Calu3 (cell line): ENCODE measurements at regions not wholly inside any gene's neighbourhood (a gene's known extent, or its start where the extent isn't known, plus 50 kb on each side); places are given as distances from the start of the nearest gene placed in this dataset.

ENCODE experiments used
- BruUV-seq: library from RNA; stranded (reverse); fragments of 400-500 nt; replicated peaks from 2 replicates; lab custom pipeline; 2021; lab: Mats Ljungman, UMichigan
- CTCF ChIA-PET: fragments of 300-600 bp; sonication (Branson Sonifier 250); formaldehyde crosslinking; loops from one replicate; lab custom pipeline; 2022; ENCODE audit warnings: antibody characterized with exemption; lab: Charles Lee
- DNase-seq: peaks from one replicate; pipeline ENCODE4 v3.0.0; 2022
- H3K27ac Mint-ChIP-seq: one replicate; pipeline ENCODE4 v1.8.0; 2022; ENCODE audit warnings: mixed read lengths; ENCODE audit not compliant: unreplicated experiment
- H3K27me3 Mint-ChIP-seq: one replicate; pipeline ENCODE4 v1.8.0; 2022; ENCODE audit warnings: mixed read lengths; ENCODE audit not compliant: unreplicated experiment
- H3K36me3 Mint-ChIP-seq: one replicate; pipeline ENCODE4 v1.8.0; 2022; ENCODE audit warnings: mild to moderate bottlenecking, moderate library complexity, mixed read lengths; ENCODE audit not compliant: insufficient read depth, unreplicated experiment
- H3K4me1 Mint-ChIP-seq: one replicate; pipeline ENCODE4 v1.8.0; 2022; ENCODE audit warnings: mild to moderate bottlenecking, low read depth, mixed read lengths; ENCODE audit not compliant: unreplicated experiment
- H3K4me3 Mint-ChIP-seq: one replicate; pipeline ENCODE4 v1.8.0; 2022; ENCODE audit warnings: mild to moderate bottlenecking, low read depth, moderate library complexity, mixed read lengths; ENCODE audit not compliant: unreplicated experiment
- H3K9me3 Mint-ChIP-seq: one replicate; pipeline ENCODE4 v1.8.0; 2022; ENCODE audit warnings: low read depth, mixed read lengths; ENCODE audit not compliant: unreplicated experiment
- CTCF ChIP-seq: fragments of 200-600 bp; IDR thresholded peaks from one replicate; pipeline ENCODE4 v1.8.0; 2022; ENCODE audit warnings: antibody characterized with exemption; ENCODE audit not compliant: unreplicated experiment
- intact Hi-C: fragments of 100-400 bp; cut with micrococcal nuclease; formaldehyde crosslinking; loops from one replicate; pipeline ENCODE4 v1.10.0; 2022; ENCODE audit not compliant: unreplicated experiment

DNA sequence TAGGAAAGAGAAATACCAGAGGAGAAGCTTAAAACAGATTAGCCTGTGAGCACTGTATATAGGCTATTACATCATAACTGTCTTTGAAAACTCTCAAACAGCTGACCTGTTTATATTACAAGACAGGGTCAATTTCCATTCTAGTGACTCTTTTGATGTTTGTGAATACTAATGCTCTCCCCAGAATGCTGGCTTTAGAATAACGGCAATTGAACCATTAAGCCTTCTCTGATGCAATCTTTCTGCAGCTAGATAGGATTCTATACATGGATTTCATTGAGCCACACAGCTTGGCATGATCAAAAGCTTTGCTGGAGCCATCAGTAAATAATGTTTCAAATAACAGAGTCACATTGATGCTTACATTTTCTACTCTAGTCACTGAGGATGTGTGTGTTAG lies 122.7 kb upstream of the FAT3 start:
- no peaks in the 10 kb centered on the region for H3K27me3 Mint-ChIP-seq
- no peak for TF ChIP-seq CTCF
- no peaks in the 10 kb centered on the region for H3K36me3 Mint-ChIP-seq
- H3K4me3 Mint-ChIP-seq = no peak overlapping the region
- no TSS peak for BruUV-seq
- intact Hi-C loops = no loop called here
- CTCF ChIA-PET = no interaction called here
- no peaks in the 10 kb centered on the region for H3K9me3 Mint-ChIP-seq
- H3K4me1 Mint-ChIP-seq = no peaks in the 10 kb centered on the region
- DNase-seq = no peak
- no peak overlapping the region for H3K27ac Mint-ChIP-seq

DNA sequence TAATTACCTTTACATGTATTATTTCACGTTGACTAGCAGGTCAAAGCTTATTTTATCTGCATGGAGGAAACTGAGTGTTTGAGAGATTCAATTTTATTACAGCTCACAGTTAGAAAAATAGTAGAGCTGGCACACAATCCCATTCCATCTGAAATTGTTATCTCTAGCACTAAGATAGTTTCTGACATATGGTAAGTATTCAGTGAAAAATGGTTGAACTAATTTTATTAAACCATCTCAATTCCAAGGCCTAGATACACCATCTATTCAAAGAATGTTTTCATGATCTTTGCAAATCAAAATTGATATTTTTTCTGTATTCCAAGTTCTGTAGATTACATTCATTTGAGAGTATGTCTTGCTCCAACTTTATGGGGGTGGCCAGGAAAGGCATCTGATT lies 125.4 kb upstream of the FAT3 start:
- TF ChIP-seq CTCF = no peak
- Mint-ChIP-seq H3K36me3 (no peaks in the 10 kb centered on the region), H3K27ac (no peak overlapping the region), H3K4me3 (no peak overlapping the region), H3K9me3 (no peaks in the 10 kb centered on the region), H3K27me3 (no peaks in the 10 kb centered on the region), H3K4me1 (no peaks in the 10 kb centered on the region)
- DNase-seq = no peak
- BruUV-seq = no TSS peak
- intact Hi-C loops = no loop called here
- CTCF ChIA-PET = no interaction called here

DNA sequence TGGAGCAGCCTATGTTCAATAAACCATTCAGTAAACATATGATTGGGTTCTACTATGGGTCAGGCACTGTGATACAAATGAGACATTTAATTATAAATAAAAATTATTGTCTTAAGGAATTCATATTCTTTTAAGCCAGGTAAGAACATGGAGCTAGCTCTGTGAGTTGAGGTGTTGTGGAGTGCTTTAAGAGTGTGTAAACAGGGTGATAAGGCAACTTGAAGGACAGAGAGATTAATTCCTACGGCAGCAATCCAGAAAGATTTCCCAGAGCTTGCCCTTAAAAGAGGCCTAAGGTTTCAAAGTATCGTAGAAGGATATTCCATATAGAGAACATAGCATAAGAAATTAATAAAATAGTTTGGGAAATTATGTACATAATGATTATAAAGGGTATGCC lies 126.4 kb upstream of the FAT3 start:
- Mint-ChIP-seq H3K36me3 (no peaks in the 10 kb centered on the region), H3K9me3 (no peaks in the 10 kb centered on the region), H3K4me3 (no peak overlapping the region), H3K27me3 (no peaks in the 10 kb centered on the region), H3K4me1 (no peaks in the 10 kb centered on the region), H3K27ac (no peak overlapping the region)
- no peak for DNase-seq
- TF ChIP-seq CTCF = no peak
- intact Hi-C loops = no loop called here
- no TSS peak for BruUV-seq
- CTCF ChIA-PET = no interaction called here

DNA sequence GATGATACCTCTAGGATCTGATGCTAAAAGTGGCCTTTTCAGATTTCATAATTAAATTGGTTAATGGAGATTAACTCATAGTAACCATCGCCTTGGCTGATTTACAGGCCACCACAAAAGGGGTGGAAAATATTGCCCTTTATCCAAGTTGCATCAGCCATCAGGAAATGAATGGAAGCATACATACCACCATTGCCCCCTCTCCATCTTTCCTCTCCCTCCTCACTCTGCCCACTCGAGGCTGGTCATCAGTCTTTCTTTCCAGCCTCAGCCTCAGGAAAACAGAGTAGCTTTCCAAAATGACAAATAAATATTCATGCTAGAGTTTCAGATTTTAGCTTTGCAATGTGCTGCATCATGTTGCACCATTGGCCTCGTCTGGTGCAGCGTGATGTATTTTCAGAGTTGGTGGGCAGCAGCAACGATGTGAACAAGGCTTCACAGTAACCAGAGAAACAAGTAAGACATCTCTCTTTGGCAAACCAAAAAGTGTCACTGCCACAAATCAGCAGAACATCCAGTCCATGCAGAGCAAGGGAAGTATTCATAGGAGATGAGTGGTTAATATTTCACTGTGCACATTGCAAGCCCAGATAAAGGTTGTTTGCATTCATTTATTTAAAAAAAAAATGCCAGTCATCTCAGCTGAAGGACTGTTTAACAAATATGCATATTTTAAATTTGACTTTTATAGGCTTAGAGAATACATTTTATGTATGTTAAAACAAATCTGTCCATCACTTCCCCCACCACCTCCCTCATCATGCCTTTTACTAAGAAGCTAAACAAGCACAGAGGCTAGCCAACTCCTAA lies 136.7 kb upstream of the FAT3 start:
- Mint-ChIP-seq H3K4me3 (no peak overlapping the region), H3K4me1 (peaks cover 18% of the 10 kb centered on the region), H3K27ac (no peak overlapping the region), H3K9me3 (peaks cover 9% of the 10 kb centered on the region), H3K27me3 (no peaks in the 10 kb centered on the region), H3K36me3 (no peaks in the 10 kb centered on the region)
- no peak for TF ChIP-seq CTCF
- intact Hi-C loops = no loop called here
- BruUV-seq = no TSS peak
- CTCF ChIA-PET = interaction anchor here (0.7 kb wide), 1 partner anchor 195 kb away, joined by 3 read pairs; no protein-coding TSS in a partner anchor
- DNase-seq = no peak
